COLO668 (cell line): ENCODE measurements at regions not wholly inside any gene's neighbourhood (a gene's known extent, or its start where the extent isn't known, plus 50 kb on each side); places are given as distances from the start of the nearest gene placed in this dataset.
"Not testable (repeated sequence)": the region's sequence is repeated elsewhere in the genome, so short reads cannot be mapped to it uniquely, and the experiment has no call there.

ENCODE experiments used
- DNase-seq: peaks from one replicate; lab custom pipeline; 2025; ENCODE audit not compliant: unreplicated experiment; lab: John Stamatoyannopoulos, UW

- DNase-seq = no peak
These were observed 72.6 kb downstream of the ISX start for GRCh38 chr22:35138521-35138920.

- DNase-seq = no peak
These were observed 75.2 kb downstream of the ISX start for GRCh38 chr22:35140879-35141745.

GRCh38 chr22:35148381-35148780 is 82.4 kb downstream of the ISX start:
- no peak for DNase-seq

GRCh38 chr22:35148866-35149548 is 83.0 kb downstream of the ISX start:
- no peak for DNase-seq

GRCh38 chr22:35150183-35151107 is 84.5 kb downstream of the ISX start:
- peak; percentile 31 for DNase-seq

- DNase-seq = no peak
These were observed 86.4 kb downstream of the ISX start for GRCh38 chr22:35152316-35152715.

GRCh38 chr22:35154937-35155387 is 89.0 kb downstream of the ISX start:
- DNase-seq = peak; percentile 44

- DNase-seq = no peak
These were observed 89.6 kb downstream of the ISX start for GRCh38 chr22:35155403-35156025.

- DNase-seq = no peak
These were observed 91.0 kb downstream of the ISX start for GRCh38 chr22:35156945-35157344.

GRCh38 chr22:35158336-35158735 is 92.4 kb downstream of the ISX start:
- no peak for DNase-seq

- DNase-seq = no peak
These were observed 93.4 kb downstream of the ISX start for GRCh38 chr22:35159343-35159742.

GRCh38 chr22:35160268-35160667 is 94.3 kb downstream of the ISX start:
- no peak for DNase-seq

- DNase-seq = not testable (repeated sequence)
These were observed 91.4 kb upstream of the HMGXB4 start for GRCh38 chr22:35165896-35166295.

- no peak for DNase-seq
These were observed 86.3 kb upstream of the HMGXB4 start for GRCh38 chr22:35170716-35171697.

GRCh38 chr22:35172442-35172841 is 84.9 kb upstream of the HMGXB4 start:
- DNase-seq = peak; percentile 39

GRCh38 chr22:35173655-35174054 is 83.6 kb upstream of the HMGXB4 start:
- DNase-seq = no peak

GRCh38 chr22:35174401-35175038 is 82.8 kb upstream of the HMGXB4 start:
- DNase-seq = no peak

- DNase-seq = no peak
These were observed 81.9 kb upstream of the HMGXB4 start for GRCh38 chr22:35175392-35175791.

- DNase-seq = no peak
These were observed 79.5 kb upstream of the HMGXB4 start for GRCh38 chr22:35177811-35178210.
